Neural progenitor cell (in vitro differentiated cells): ENCODE measurements at regions not wholly inside any gene's neighbourhood (a gene's known extent, or its start where the extent isn't known, plus 50 kb on each side); places are given as distances from the start of the nearest gene placed in this dataset.

Source experiments
- EZH2 ChIP-seq: fragments of 200-600 bp; sonication (generic); IDR thresholded peaks from 2 replicates; pipeline ENCODE4 v1.6.1; 2017; ENCODE audit warnings: antibody characterized with exemption, mild to moderate bottlenecking, moderate library complexity
- TF ChIP-seq, protein P1 (sequence below): fragments of 200-600 bp; sonication (generic); IDR thresholded peaks from 2 replicates; pipeline ENCODE4 v1.5.1; 2017; ENCODE audit warnings: antibody characterized with exemption, mild to moderate bottlenecking

DNA sequence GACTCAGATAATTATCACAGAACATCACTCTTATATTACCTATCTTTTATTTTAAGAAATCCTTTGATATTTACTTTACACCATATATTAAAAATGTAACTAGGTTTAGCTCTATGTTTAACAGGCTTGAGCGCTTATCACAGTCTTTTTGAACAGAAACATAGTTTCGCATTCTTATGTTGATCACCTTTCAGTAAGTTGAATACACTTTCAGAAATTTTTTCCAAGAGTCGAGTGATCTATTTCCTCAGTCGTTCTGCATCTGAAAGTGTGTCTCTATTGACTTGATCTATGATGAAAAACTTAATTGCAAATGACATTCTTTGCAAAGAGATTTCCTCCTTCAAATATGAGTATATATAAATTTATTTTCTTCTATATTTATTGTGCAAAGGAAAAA lies 516.6 kb upstream of the KCNMB2 start:
- TF ChIP-seq, protein P1, sequence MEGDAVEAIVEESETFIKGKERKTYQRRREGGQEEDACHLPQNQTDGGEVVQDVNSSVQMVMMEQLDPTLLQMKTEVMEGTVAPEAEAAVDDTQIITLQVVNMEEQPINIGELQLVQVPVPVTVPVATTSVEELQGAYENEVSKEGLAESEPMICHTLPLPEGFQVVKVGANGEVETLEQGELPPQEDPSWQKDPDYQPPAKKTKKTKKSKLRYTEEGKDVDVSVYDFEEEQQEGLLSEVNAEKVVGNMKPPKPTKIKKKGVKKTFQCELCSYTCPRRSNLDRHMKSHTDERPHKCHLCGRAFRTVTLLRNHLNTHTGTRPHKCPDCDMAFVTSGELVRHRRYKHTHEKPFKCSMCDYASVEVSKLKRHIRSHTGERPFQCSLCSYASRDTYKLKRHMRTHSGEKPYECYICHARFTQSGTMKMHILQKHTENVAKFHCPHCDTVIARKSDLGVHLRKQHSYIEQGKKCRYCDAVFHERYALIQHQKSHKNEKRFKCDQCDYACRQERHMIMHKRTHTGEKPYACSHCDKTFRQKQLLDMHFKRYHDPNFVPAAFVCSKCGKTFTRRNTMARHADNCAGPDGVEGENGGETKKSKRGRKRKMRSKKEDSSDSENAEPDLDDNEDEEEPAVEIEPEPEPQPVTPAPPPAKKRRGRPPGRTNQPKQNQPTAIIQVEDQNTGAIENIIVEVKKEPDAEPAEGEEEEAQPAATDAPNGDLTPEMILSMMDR: no peak
- TF ChIP-seq EZH2: no peak
